Adrenal gland (tissue), 9 donors: ENCODE measurements at regions not wholly inside any gene's neighbourhood (a gene's known extent, or its start where the extent isn't known, plus 50 kb on each side); places are given as distances from the start of the nearest gene placed in this dataset.

ENCODE experiments used
- DNase-seq, 7 donors: peaks; one replicate each; pipeline ENCODE4 v3.0.0-alpha.2; 2019 to 2020
- H3K27ac ChIP-seq, 5 donors: fragments of 200-600 bp; sonication (generic) in 4 of 5; 1 replicate in 3 of 5; 2 replicates in 2 of 5; pipeline versions ENCODE4 v1.5.1 to v1.8.0; 2016 to 2020; ENCODE audit warnings: mild to moderate bottlenecking in 1 of 5
- H3K27me3 ChIP-seq: fragments of 200-600 bp; 2 replicates; pipeline ENCODE4 v1.8.0; 2021
- H3K36me3 ChIP-seq, 2 donors: fragments of 200-600 bp; replicated peaks in 1 of 2; 1 replicate in 1 of 2; 2 replicates in 1 of 2; pipeline versions ENCODE4 v1.5.1 to v1.8.0; 2018 to 2022
- H3K4me1 ChIP-seq, 2 donors: fragments of 200-600 bp; replicated peaks in 1 of 2; 1 replicate in 1 of 2; 2 replicates in 1 of 2; pipeline versions ENCODE4 v1.5.1 to v1.8.0; 2018 to 2021
- H3K4me3 ChIP-seq, 4 donors: fragments of 200-600 bp; sonication (generic) in 3 of 4; one replicate each; pipeline ENCODE4 v1.5.1; 2016 to 2018
- H3K9me3 ChIP-seq, 3 donors: fragments of 200-600 bp; sonication (generic) in 1 of 3; replicated peaks in 1 of 3; 1 replicate in 2 of 3; 2 replicates in 1 of 3; pipeline versions ENCODE4 v1.5.1 to v1.8.0; 2016 to 2021
- POLR2A ChIP-seq, 2 donors: fragments of 450-650 bp; IDR thresholded peaks; one replicate each; pipeline ENCODE4 v1.6.1; 2017; ENCODE audit warnings: antibody characterized with exemption in 2 of 2, mild to moderate bottlenecking in 2 of 2, moderate library complexity in 1 of 2
- WGBS, 4 donors: extraction: QIAGEN DNeasy Blood & Tissue Kit in 2 of 4; methylation state at CpG; one replicate each; pipeline versions ENCODE4 v1.1.5 to v1.1.7; 2013 to 2017; 5-methylcytosine and 5-hydroxymethylcytosine counted together
- intact Hi-C, 2 donors: fragments of 100-400 bp; cut with DNase I; formaldehyde crosslinking; loops; one replicate each; pipeline versions ENCODE4 v1.14.1 to v1.15.0; 2022 to 2023
- TF ChIP-seq, protein P1 (sequence below), 6 experiments: fragments of 450-650 bp in 4 of 6; fragments of 200-600 bp in 2 of 6; sonication (generic) in 1 of 6; IDR thresholded peaks; 1 replicate in 5 of 6; 2 replicates in 1 of 6; pipeline versions ENCODE4 v1.5.1 to v1.8.0; 2016 to 2021; ENCODE audit warnings: antibody characterized with exemption in 6 of 6, mild to moderate bottlenecking in 2 of 6, moderate library complexity in 1 of 6
- donor health status: healthy with polysubstance abuse.
- donor health status: Bipolar disorder and iron deficiency.
- donor health status: DM: yes; HTN: yes; CAD: no.
- donor health status: DM: no; HTN: no; CAD: no.
- donor health status: DM: no; HTN: no; CAD: no.

DNA sequence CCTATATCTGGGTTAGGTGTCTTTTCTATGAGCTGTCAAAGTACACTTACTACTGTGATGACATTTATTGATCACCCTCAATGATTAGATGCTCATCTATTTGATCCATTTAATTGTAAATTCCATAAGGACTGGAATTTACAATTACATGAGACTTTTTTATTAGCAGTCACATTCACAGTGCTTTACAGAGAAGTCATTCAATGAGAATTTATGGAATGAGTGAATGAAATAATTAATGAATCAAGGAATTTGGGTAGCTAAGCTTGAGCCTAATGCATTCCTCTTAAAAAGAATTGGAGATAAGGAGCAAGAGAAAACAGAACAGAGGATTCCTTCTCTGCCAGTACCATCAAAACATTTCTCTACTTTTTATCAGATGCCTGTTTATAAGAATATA is 1437.5 kb upstream of the CDH8 start:
- no peak for DNase-seq
- H3K27ac ChIP-seq, result no peak overlapping the region
- no peaks in the 10 kb centered on the region for H3K9me3 ChIP-seq
- H3K4me1 ChIP-seq, result no peaks in the 10 kb centered on the region
- H3K4me3 ChIP-seq, result no peak overlapping the region
- intact Hi-C loops, result no loop called here
- TF ChIP-seq POLR2A (IDR thresholded peaks at IDR 0.05), result no peak
- TF ChIP-seq, protein P1, sequence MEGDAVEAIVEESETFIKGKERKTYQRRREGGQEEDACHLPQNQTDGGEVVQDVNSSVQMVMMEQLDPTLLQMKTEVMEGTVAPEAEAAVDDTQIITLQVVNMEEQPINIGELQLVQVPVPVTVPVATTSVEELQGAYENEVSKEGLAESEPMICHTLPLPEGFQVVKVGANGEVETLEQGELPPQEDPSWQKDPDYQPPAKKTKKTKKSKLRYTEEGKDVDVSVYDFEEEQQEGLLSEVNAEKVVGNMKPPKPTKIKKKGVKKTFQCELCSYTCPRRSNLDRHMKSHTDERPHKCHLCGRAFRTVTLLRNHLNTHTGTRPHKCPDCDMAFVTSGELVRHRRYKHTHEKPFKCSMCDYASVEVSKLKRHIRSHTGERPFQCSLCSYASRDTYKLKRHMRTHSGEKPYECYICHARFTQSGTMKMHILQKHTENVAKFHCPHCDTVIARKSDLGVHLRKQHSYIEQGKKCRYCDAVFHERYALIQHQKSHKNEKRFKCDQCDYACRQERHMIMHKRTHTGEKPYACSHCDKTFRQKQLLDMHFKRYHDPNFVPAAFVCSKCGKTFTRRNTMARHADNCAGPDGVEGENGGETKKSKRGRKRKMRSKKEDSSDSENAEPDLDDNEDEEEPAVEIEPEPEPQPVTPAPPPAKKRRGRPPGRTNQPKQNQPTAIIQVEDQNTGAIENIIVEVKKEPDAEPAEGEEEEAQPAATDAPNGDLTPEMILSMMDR (IDR thresholded peaks at IDR 0.05), result no peak
- H3K27me3 ChIP-seq, result no peaks in the 10 kb centered on the region
- H3K36me3 ChIP-seq, result no peaks in the 10 kb centered on the region

DNA sequence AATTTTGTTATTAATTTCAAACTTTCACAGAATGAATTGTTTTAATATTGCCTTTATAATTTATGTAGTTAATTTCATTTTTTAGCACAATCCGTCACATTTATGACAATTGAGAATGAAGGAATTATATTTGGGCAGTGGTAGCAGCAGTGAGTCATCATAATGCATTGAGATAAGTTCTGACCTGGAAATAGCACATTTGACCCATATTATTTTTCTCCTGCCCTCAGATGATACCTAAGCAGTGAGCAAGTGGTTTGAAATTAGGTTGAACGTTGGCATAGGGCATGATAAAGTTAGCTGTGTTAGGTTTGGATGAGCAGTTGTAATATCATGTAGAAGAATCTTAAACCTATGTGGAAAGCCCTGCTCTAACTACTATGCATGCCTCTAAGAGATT is 1431.3 kb upstream of the CDH8 start:
- H3K36me3 ChIP-seq, result no peaks in the 10 kb centered on the region
- intact Hi-C loops, result no loop called here
- TF ChIP-seq, protein P1 (IDR thresholded peaks at IDR 0.05), result no peak
- no peak for TF ChIP-seq POLR2A (IDR thresholded peaks at IDR 0.05)
- H3K4me1 ChIP-seq, result no peaks in the 10 kb centered on the region
- no peaks in the 10 kb centered on the region for H3K9me3 ChIP-seq
- H3K4me3 ChIP-seq, result no peak overlapping the region
- H3K27me3 ChIP-seq, result no peaks in the 10 kb centered on the region
- no peak overlapping the region for H3K27ac ChIP-seq
- WGBS, 4 donors, result 40 to 54% (median 42%) methylated on average over 2 of the region's 2 CpGs
- no peak for DNase-seq

DNA sequence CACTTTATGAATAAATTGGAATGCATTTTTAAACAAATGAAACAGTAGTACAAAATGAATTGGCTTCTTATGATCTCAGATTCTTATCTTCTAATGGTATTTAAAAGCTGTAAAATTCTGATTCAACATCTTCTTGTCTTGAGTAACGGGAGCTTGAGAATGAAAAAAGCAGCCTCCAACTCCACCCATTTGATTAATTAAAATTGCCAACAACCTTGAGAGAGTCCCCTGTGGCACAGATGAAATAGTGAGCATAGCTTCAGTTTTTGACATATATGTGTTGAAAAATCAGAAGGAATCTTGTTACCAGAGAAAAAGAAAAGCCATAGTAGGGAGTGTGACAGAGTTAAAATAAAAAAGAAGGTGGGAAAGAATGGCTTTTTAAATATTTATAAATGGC is 1426.1 kb upstream of the CDH8 start:
- Histone ChIP-seq H3K27ac (no peak overlapping the region), H3K36me3 (no peaks in the 10 kb centered on the region), H3K9me3 (no peaks in the 10 kb centered on the region), H3K4me3 (no peak overlapping the region), H3K27me3 (no peaks in the 10 kb centered on the region), H3K4me1 (no peaks in the 10 kb centered on the region)
- intact Hi-C loops, result no loop called here
- no peak for DNase-seq
- 58 to 70% (median 66%) methylated on average over 1 of the region's 1 CpG for WGBS, 4 donors
- TF ChIP-seq POLR2A (IDR thresholded peaks at IDR 0.05), result no peak

DNA sequence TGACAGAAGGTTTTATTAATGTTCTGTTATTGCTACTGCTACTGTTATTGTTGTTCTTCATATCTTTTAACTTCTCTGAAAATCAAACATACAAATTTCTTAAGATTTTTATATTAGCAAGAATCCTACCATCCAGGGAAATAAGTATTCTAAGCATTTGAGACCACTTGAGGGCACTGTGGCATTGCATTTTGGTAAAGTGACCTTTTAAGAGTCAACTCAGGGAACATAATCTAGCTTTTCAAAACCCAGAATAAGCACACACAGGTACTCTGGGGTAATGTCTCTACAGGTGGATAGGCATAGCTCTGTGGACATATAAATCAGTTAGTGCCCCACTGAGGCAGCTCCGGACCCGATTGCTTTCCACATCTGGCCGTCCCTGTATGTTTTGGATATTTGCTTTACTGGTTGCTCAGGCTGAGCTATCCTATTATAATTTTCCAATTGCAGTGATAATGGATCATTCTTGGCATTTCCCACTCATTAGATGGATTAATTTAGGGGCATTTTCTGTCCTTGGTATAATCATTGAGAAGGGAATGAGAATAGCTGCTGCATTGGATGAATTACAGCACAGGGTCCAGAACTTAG is 1425.1 kb upstream of the CDH8 start:
- Histone ChIP-seq H3K36me3 (no peaks in the 10 kb centered on the region), H3K4me1 (no peaks in the 10 kb centered on the region), H3K27ac (no peak overlapping the region), H3K9me3 (no peaks in the 10 kb centered on the region), H3K4me3 (no peak overlapping the region), H3K27me3 (no peaks in the 10 kb centered on the region)
- TF ChIP-seq POLR2A (IDR thresholded peaks at IDR 0.05), result no peak
- TF ChIP-seq, protein P1 (IDR thresholded peaks at IDR 0.05), result peak; percentile 11 to 48 (median 38)
- 46 to 68% (median 62%) methylated on average over 3 of the region's 3 CpGs for WGBS, 4 donors
- peak in 6 of 7 donors; percentile 11 to 52 (median 18) for DNase-seq
- intact Hi-C loops, result no loop called here

DNA sequence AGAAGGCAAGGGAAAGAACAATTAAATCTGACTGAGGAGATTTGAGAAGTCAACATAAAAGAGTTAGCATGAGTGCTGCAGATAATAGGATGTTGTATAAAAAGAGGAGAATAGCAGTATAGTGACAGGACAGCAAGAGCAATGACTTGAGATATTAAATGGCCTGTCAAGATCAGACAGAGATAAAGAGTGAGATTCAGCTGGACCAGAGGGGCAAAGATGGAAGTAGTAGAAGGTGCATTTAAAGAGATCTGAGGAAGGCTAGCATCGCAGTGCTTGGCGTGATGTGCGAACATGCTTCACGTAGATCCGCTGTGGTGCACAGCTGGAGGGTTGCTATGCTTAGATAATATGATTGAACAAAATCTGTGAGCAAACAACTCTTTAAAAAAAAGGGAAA is 1422.6 kb upstream of the CDH8 start:
- Histone ChIP-seq H3K9me3 (no peaks in the 10 kb centered on the region), H3K4me3 (no peak overlapping the region), H3K27me3 (no peaks in the 10 kb centered on the region), H3K36me3 (no peaks in the 10 kb centered on the region), H3K27ac (no peak overlapping the region), H3K4me1 (no peaks in the 10 kb centered on the region)
- no peak for DNase-seq
- intact Hi-C loops, result no loop called here
- 78 to 91% (median 89%) methylated on average over 5 of the region's 5 CpGs for WGBS, 4 donors
- no peak for TF ChIP-seq POLR2A (IDR thresholded peaks at IDR 0.05)
- TF ChIP-seq, protein P1 (IDR thresholded peaks at IDR 0.05), result no peak
